ENCODE measurements at regions not wholly inside any gene's neighbourhood (a gene's known extent, or its start where the extent isn't known, plus 50 kb on each side); places are given as distances from the start of the nearest gene placed in this dataset.

- ATAC-seq (ENCODE audit: poor library complexity) = no peak
- no peak for DNase-seq
- intact Hi-C loops (cut with DNase I) = no loop called here
These were observed 76.7 kb upstream of the BARX2 start for GRCh38 chr11:129298988-129299387.

- no peak for DNase-seq
- ATAC-seq (ENCODE audit: poor library complexity) = no peak
- intact Hi-C loops (cut with DNase I) = no loop called here
These were observed 79.9 kb upstream of the BARX2 start for GRCh38 chr11:129295746-129296145.

- no peak for ATAC-seq (ENCODE audit: poor library complexity)
- intact Hi-C loops (cut with DNase I) = no loop called here
- no peak for DNase-seq
These were observed 82.9 kb upstream of the BARX2 start for GRCh38 chr11:129292771-129293170.

- intact Hi-C loops (cut with DNase I) = no loop called here
- no peak for DNase-seq
- ATAC-seq (ENCODE audit: poor library complexity) = no peak
These were observed 83.6 kb upstream of the BARX2 start for GRCh38 chr11:129292092-129292491.

GRCh38 chr11:129291546-129291945 lies 84.1 kb upstream of the BARX2 start:
- ATAC-seq (ENCODE audit: poor library complexity) = no peak
- DNase-seq = no peak
- intact Hi-C loops (cut with DNase I) = no loop called here

GRCh38 chr11:129290966-129291365 lies 84.7 kb upstream of the BARX2 start:
- no peak for ATAC-seq (ENCODE audit: poor library complexity)
- no peak for DNase-seq
- intact Hi-C loops (cut with DNase I) = no loop called here

- ATAC-seq (ENCODE audit: poor library complexity) = no peak
- intact Hi-C loops (cut with DNase I) = no loop called here
- no peak for DNase-seq
These were observed 86.2 kb upstream of the BARX2 start for GRCh38 chr11:129289350-129290040.

GRCh38 chr11:129287920-129288319 lies 87.7 kb upstream of the BARX2 start:
- intact Hi-C loops (cut with DNase I) = no loop called here
- DNase-seq (no peak), ATAC-seq (ENCODE audit: poor library complexity) (no peak)

- DNase-seq = no peak
- peak; percentile 43 for ATAC-seq (ENCODE audit: poor library complexity)
- intact Hi-C loops (cut with DNase I) = no loop called here
These were observed 88.8 kb upstream of the BARX2 start for GRCh38 chr11:129286813-129287212.

GRCh38 chr11:129285402-129285786 lies 90.3 kb upstream of the BARX2 start:
- ATAC-seq (ENCODE audit: poor library complexity) (no peak), DNase-seq (no peak)
- intact Hi-C loops (cut with DNase I) = no loop called here

- intact Hi-C loops (cut with DNase I) = no loop called here
- ATAC-seq (ENCODE audit: poor library complexity) (no peak), DNase-seq (no peak)
These were observed 91.0 kb upstream of the ARHGAP32 start for GRCh38 chr11:129283141-129283540.

GRCh38 chr11:129282634-129283033 lies 90.5 kb upstream of the ARHGAP32 start:
- ATAC-seq (ENCODE audit: poor library complexity) (no peak), DNase-seq (no peak)
- intact Hi-C loops (cut with DNase I) = no loop called here

GRCh38 chr11:129281471-129282415 lies 89.6 kb upstream of the ARHGAP32 start:
- ATAC-seq (ENCODE audit: poor library complexity) = no peak
- DNase-seq = no peak
- intact Hi-C loops (cut with DNase I) = no loop called here

- no peak for DNase-seq
- intact Hi-C loops (cut with DNase I) = no loop called here
These were observed 88.1 kb upstream of the ARHGAP32 start for GRCh38 chr11:129280027-129280811.

GRCh38 chr11:129279326-129280026 lies 87.4 kb upstream of the ARHGAP32 start:
- intact Hi-C loops (cut with DNase I) = no loop called here
- DNase-seq (peak; percentile 87), ATAC-seq (ENCODE audit: poor library complexity) (peak; percentile 97)

More at GRCh38 chr11:129280027-129280811, 88.1 kb upstream of the ARHGAP32 start:
- ATAC-seq (ENCODE audit: poor library complexity) = no peak

GRCh38 chr11:129278586-129279319 lies 86.6 kb upstream of the ARHGAP32 start:
- intact Hi-C loops (cut with DNase I) = no loop called here
- peak; percentile 33 for ATAC-seq (ENCODE audit: poor library complexity)
- DNase-seq = no peak

GRCh38 chr11:129277198-129277843 lies 85.2 kb upstream of the ARHGAP32 start:
- ATAC-seq (ENCODE audit: poor library complexity) (no peak), DNase-seq (no peak)
- intact Hi-C loops (cut with DNase I) = no loop called here

GRCh38 chr11:129275828-129276227 lies 83.7 kb upstream of the ARHGAP32 start:
- intact Hi-C loops (cut with DNase I) = no loop called here
- DNase-seq (no peak), ATAC-seq (ENCODE audit: poor library complexity) (no peak)

Data from Right ventricle myocardium superior (tissue), 1 donor.